Thyroid gland (tissue), 4 donors: ENCODE measurements at regions not wholly inside any gene's neighbourhood (a gene's known extent, or its start where the extent isn't known, plus 50 kb on each side); places are given as distances from the start of the nearest gene placed in this dataset.
"Not testable (repeated sequence)": the region's sequence is repeated elsewhere in the genome, so short reads cannot be mapped to it uniquely, and the experiment has no call there.

Source experiments
- DNase-seq, 2 donors: peaks; one replicate each; pipeline ENCODE4 v3.0.0-alpha.2; 2019
- H3K27ac ChIP-seq, 3 donors: fragments of 200-600 bp; sonication (generic); 1 replicate in 2 of 3; 2 replicates in 1 of 3; pipeline ENCODE4 v1.5.1; 2016 to 2019; ENCODE audit warnings: mild to moderate bottlenecking in 1 of 3, moderate library complexity in 1 of 3
- H3K27me3 ChIP-seq: fragments of 200-600 bp; sonication (generic); one replicate; pipeline ENCODE4 v1.5.1; 2019
- H3K36me3 ChIP-seq, 2 donors: fragments of 200-600 bp; sonication (generic); one replicate each; pipeline ENCODE4 v1.5.1; 2016 to 2019
- H3K4me1 ChIP-seq, 2 donors: fragments of 200-600 bp; sonication (generic); one replicate each; pipeline ENCODE4 v1.5.1; 2017 to 2019
- H3K4me3 ChIP-seq, 3 donors: fragments of 200-600 bp; sonication (generic); replicated peaks in 1 of 3; 1 replicate in 2 of 3; 2 replicates in 1 of 3; pipeline ENCODE4 v1.5.1; 2016; ENCODE audit warnings: mild to moderate bottlenecking in 1 of 3
- H3K9me3 ChIP-seq: fragments of 200-600 bp; sonication (generic); one replicate; pipeline ENCODE4 v1.5.1; 2017
- POLR2A ChIP-seq, 2 donors: fragments of 450-650 bp; IDR thresholded peaks; one replicate each; pipeline ENCODE4 v1.6.1; 2017; ENCODE audit warnings: antibody characterized with exemption in 2 of 2, mild to moderate bottlenecking in 2 of 2, moderate library complexity in 1 of 2
- WGBS, 2 donors: methylation state at CpG; one replicate each; pipeline ENCODE4 v1.1.5; 2017; 5-methylcytosine and 5-hydroxymethylcytosine counted together
- intact Hi-C: fragments of 100-400 bp; cut with DNase I; formaldehyde crosslinking; loops from one replicate; pipeline ENCODE4 v1.15.1; 2023
- TF ChIP-seq, protein P1 (sequence below), 6 experiments: fragments of 200-600 bp in 3 of 6; fragments of 450-650 bp in 3 of 6; sonication (generic) in 3 of 6; IDR thresholded peaks; one replicate each; pipeline ENCODE4 v1.5.1; 2016 to 2019; ENCODE audit warnings: antibody characterized with exemption in 6 of 6, mild to moderate bottlenecking in 2 of 6, inconsistent platforms in 1 of 6, moderate library complexity in 1 of 6

- no peaks in the 10 kb centered on the region for H3K9me3 ChIP-seq
- H3K4me3 ChIP-seq, result no peak overlapping the region
- intact Hi-C loops, result no loop called here
- no peak for DNase-seq
- H3K4me1 ChIP-seq, result peaks cover 19 to 20% of the 10 kb centered on the region in 2 donors
- no peaks in the 10 kb centered on the region for H3K27me3 ChIP-seq
- no peaks in the 10 kb centered on the region for H3K36me3 ChIP-seq
- H3K27ac ChIP-seq, result peak overlapping the region; percentile 59 to 76 (median 72)
- peak in 1 of 2 donors; percentile 28 for TF ChIP-seq POLR2A (IDR thresholded peaks at IDR 0.05)
- TF ChIP-seq, protein P1, sequence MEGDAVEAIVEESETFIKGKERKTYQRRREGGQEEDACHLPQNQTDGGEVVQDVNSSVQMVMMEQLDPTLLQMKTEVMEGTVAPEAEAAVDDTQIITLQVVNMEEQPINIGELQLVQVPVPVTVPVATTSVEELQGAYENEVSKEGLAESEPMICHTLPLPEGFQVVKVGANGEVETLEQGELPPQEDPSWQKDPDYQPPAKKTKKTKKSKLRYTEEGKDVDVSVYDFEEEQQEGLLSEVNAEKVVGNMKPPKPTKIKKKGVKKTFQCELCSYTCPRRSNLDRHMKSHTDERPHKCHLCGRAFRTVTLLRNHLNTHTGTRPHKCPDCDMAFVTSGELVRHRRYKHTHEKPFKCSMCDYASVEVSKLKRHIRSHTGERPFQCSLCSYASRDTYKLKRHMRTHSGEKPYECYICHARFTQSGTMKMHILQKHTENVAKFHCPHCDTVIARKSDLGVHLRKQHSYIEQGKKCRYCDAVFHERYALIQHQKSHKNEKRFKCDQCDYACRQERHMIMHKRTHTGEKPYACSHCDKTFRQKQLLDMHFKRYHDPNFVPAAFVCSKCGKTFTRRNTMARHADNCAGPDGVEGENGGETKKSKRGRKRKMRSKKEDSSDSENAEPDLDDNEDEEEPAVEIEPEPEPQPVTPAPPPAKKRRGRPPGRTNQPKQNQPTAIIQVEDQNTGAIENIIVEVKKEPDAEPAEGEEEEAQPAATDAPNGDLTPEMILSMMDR (IDR thresholded peaks at IDR 0.05), result no peak
Measured at GRCh38 chr15:50857763-50858162, 50.7 kb upstream of the AP4E1 start.

DNA sequence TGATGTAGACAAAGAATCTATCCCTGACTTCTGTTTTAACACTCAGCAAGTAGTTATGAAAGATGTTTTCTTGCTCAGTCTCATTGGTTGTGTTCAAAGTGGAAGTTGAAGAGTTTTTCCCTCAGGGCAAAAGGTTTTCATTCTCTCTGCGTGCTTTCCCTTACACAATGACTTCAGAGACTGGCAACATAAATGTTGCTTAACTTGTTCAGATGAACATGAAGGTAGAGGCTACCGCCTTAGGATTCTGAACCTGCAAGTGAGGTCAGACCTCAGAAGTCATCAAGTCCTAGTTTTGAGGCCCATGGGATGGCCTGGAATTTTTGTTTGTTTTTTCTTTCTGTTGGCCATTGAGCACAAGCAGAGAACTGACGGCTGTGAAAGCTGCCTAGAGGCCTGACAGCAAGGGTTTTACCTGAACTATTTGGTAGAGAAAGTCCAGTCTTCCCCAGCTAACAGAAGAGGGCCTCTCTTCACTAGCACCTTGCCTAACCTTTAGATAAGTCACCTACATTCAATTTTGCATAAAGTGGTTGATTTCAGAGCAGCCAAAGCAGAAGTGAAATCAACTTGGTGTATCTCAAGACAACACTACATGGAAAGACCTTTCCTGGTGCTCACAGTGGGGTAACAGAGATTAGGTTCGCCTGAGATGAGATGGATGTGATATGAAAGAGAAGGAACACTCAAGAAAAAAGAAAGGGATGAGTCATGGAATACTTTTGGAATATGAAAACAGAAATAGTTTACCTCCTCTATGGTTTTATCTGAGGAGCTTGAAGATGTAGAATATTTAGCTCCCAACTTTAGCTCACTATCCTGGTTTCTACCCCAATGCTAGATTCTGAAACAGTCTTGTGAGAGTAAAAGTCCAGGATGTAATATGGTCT, 53.6 kb upstream of the AP4E1 start:
- DNase-seq, result no peak

DNA sequence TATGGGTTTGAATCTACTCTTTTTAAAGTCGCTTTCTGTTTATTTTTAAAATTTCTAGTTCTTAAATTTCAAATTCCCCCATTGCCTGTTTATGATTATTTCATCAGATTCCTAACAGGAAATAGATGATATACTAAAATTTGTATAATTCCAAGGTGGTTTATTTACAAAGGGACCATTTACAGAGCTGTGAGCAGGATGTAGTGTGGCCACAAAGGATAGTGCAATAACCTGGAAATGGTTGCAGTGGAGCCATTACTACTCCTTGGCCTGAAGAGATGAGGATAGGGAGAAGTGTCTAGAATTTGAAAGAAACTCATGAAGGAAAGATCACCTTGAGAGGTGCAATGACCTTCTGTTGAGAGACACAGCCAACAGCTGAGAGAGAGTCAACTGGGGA, 58.5 kb upstream of the AP4E1 start:
- Histone ChIP-seq H3K27ac (no peak overlapping the region), H3K36me3 (no peaks in the 10 kb centered on the region), H3K9me3 (no peaks in the 10 kb centered on the region), H3K4me1 (no peaks in the 10 kb centered on the region), H3K27me3 (no peaks in the 10 kb centered on the region), H3K4me3 (no peak overlapping the region)
- WGBS, 2 donors, result 94 to 95% methylated on average over 1 of the region's 1 CpG
- intact Hi-C loops, result no loop called here
- DNase-seq, result no peak
- TF ChIP-seq POLR2A (IDR thresholded peaks at IDR 0.05), result no peak
- TF ChIP-seq, protein P1 (IDR thresholded peaks at IDR 0.05), result no peak

More for the DNA sequence above, 53.6 kb upstream of the AP4E1 start:
- Histone ChIP-seq H3K36me3 (no peaks in the 10 kb centered on the region), H3K9me3 (no peaks in the 10 kb centered on the region), H3K27ac (no peak overlapping the region), H3K4me3 (no peak overlapping the region), H3K27me3 (no peaks in the 10 kb centered on the region), H3K4me1 (peaks cover 19 to 20% of the 10 kb centered on the region in 2 donors)
- no peak for TF ChIP-seq POLR2A (IDR thresholded peaks at IDR 0.05)
- TF ChIP-seq, protein P1 (IDR thresholded peaks at IDR 0.05), result no peak
- intact Hi-C loops, result no loop called here
- WGBS, 2 donors, result 88 to 92% methylated on average over 4 of the region's 4 CpGs

DNA sequence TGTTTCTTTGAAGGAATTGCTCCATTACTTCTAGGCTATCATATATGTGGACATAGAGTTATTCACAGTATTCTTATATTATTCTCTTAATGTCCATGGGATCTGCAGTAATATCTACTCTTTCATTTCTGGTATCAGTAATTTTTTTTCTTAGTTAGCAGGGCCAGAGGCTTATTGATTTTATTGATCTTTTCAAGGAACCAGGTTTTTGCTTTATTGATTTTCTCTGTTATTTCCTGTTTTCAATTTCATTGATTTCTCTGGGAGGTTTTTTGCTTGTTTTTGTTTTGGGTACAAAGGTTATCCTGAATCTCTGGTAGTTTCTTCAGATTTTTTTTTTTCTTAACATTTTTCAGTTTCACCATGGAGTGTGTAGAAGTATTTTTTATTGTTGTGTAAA, 60.1 kb upstream of the AP4E1 start:
- Histone ChIP-seq H3K36me3 (no peaks in the 10 kb centered on the region), H3K4me3 (no peak overlapping the region), H3K4me1 (no peaks in the 10 kb centered on the region), H3K27me3 (no peaks in the 10 kb centered on the region), H3K27ac (no peak overlapping the region), H3K9me3 (no peaks in the 10 kb centered on the region)
- intact Hi-C loops, result no loop called here
- TF ChIP-seq, protein P1 (IDR thresholded peaks at IDR 0.05), result no peak
- no peak for TF ChIP-seq POLR2A (IDR thresholded peaks at IDR 0.05)
- DNase-seq, result no peak

- intact Hi-C loops, H3K4me1 ChIP-seq, H3K27ac ChIP-seq, H3K4me3 ChIP-seq, H3K9me3 ChIP-seq, H3K27me3 ChIP-seq, DNase-seq, H3K36me3 ChIP-seq: not testable (repeated sequence)
- 83 to 90% methylated on average over 1 of the region's 1 CpG for WGBS, 2 donors
Measured at GRCh38 chr15:50845181-50845580, 63.3 kb upstream of the AP4E1 start.
